OCI-LY3 (cell line): ENCODE measurements at regions not wholly inside any gene's neighbourhood (a gene's known extent, or its start where the extent isn't known, plus 50 kb on each side); places are given as distances from the start of the nearest gene placed in this dataset.

Experiments used
- EZH2phosphoT487 ChIP-seq: fragments of 200-600 bp; shearing (Covaris generic); IDR thresholded peaks from 2 replicates; pipeline ENCODE4 v1.6.1; 2018; ENCODE audit warnings: antibody characterized with exemption, mixed run types, low read depth
- TF ChIP-seq, protein P1 (sequence below): fragments of 200-600, 300-600 bp; sonication (generic); IDR thresholded peaks from 2 replicates; pipeline ENCODE4 v1.5.1; 2014; ENCODE audit warnings: antibody characterized with exemption, low read length, low read depth

DNA sequence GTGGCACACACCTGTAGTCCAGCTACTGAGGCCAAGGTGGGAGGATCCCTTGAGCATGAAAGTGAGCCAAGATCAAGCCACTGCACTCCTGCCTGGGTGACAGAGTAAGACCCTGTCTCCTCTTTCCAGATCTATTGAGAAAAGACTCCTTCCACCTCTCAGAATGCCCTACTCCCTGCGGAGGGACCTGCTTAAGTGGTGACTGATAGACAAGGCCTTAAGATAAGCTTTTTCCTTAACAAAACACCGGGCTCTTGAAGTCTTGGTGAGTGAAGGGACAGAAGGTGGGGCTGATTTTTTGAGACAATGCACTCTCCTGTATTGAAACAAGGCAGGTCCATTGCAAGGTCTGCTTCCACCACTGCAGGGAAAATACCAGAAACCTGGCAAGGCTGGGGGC is 338.4 kb upstream of the FRG2C start:
- TF ChIP-seq, protein P1, sequence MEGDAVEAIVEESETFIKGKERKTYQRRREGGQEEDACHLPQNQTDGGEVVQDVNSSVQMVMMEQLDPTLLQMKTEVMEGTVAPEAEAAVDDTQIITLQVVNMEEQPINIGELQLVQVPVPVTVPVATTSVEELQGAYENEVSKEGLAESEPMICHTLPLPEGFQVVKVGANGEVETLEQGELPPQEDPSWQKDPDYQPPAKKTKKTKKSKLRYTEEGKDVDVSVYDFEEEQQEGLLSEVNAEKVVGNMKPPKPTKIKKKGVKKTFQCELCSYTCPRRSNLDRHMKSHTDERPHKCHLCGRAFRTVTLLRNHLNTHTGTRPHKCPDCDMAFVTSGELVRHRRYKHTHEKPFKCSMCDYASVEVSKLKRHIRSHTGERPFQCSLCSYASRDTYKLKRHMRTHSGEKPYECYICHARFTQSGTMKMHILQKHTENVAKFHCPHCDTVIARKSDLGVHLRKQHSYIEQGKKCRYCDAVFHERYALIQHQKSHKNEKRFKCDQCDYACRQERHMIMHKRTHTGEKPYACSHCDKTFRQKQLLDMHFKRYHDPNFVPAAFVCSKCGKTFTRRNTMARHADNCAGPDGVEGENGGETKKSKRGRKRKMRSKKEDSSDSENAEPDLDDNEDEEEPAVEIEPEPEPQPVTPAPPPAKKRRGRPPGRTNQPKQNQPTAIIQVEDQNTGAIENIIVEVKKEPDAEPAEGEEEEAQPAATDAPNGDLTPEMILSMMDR, result no peak
- TF ChIP-seq EZH2phosphoT487, result no peak
